ENCODE measurements at regions not wholly inside any gene's neighbourhood (a gene's known extent, or its start where the extent isn't known, plus 50 kb on each side); places are given as distances from the start of the nearest gene placed in this dataset.

DNA sequence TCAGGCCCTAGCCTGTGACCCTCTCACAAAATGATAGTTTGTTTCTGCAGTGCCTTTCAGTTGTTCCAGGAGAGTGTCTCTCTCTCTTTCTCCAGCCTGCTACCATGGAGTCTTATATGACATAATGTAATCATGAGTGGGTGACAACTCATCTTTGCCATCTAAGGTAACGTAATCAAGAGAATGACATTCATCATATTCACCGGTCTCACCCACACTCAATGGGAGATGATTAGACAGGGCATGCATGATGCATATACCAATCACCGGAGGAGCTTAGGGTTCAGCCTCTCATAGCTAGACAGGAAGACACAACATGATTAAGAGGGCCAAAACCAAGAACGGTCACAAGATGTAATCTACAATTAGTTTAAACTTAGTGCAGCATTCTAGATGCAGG lies 97.1 kb upstream of the FAM9B start:
- DNase-seq: no peak
- no peaks in the 10 kb centered on the region for H3K4me1 ChIP-seq
- no peak overlapping the region for H3K27ac ChIP-seq
- H3K27me3 ChIP-seq (replicated peaks in 1 of 7): no peaks in the 10 kb centered on the region
- H3K4me3 ChIP-seq: no peak overlapping the region
- intact Hi-C loops (cut with DNase I; ENCODE audit: low total_unique reads): no loop called here
- TF ChIP-seq, protein P1, sequence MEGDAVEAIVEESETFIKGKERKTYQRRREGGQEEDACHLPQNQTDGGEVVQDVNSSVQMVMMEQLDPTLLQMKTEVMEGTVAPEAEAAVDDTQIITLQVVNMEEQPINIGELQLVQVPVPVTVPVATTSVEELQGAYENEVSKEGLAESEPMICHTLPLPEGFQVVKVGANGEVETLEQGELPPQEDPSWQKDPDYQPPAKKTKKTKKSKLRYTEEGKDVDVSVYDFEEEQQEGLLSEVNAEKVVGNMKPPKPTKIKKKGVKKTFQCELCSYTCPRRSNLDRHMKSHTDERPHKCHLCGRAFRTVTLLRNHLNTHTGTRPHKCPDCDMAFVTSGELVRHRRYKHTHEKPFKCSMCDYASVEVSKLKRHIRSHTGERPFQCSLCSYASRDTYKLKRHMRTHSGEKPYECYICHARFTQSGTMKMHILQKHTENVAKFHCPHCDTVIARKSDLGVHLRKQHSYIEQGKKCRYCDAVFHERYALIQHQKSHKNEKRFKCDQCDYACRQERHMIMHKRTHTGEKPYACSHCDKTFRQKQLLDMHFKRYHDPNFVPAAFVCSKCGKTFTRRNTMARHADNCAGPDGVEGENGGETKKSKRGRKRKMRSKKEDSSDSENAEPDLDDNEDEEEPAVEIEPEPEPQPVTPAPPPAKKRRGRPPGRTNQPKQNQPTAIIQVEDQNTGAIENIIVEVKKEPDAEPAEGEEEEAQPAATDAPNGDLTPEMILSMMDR (IDR thresholded peaks at IDR 0.05 in 8 of 11, conservative IDR thresholded peaks at IDR 0.05 in 3 of 11): no peak
- TF ChIP-seq POLR2AphosphoS5 (IDR thresholded peaks at IDR 0.05) (no peak), POLR2A (IDR thresholded peaks at IDR 0.05) (no peak)
- H3K36me3 ChIP-seq: no peaks in the 10 kb centered on the region
- H3K9me3 ChIP-seq: peaks cover 0 to 4% (median 0%) of the 10 kb centered on the region in 8 donors
- 85 to 95% (median 91%) methylated on average over 4 of the region's 4 CpGs for WGBS, 5 donors

DNA sequence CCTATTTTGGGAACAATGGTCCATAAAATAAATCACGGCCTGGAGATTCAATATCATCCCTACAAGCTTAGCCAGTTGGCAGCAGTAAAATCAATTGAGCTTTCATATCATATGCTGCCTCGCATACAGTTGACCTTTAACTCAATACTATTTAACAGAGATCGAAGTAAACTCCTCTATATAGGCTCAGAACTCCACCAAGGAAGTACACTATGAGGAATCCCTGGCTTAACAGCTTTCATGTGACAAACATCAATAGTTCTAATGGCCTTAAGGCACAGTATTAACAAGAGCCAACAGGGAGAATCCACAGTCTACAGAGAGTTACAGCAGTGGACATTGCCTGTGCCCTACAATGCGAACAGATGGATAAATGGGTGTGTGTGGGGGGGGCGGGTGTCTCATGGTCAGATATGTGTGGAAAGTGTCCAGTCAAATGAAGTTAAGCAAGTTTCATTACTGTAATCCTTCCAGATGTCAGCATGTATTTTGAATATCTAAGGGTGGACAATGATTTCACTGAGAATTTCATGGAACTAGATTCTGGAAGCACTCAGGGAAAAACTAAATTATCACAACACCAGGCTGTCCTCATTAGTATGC lies 98.2 kb upstream of the FAM9B start:
- no peak overlapping the region for H3K27ac ChIP-seq
- DNase-seq: no peak
- H3K4me3 ChIP-seq: no peak overlapping the region
- TF ChIP-seq POLR2AphosphoS5 (IDR thresholded peaks at IDR 0.05) (no peak), POLR2A (IDR thresholded peaks at IDR 0.05) (no peak)
- TF ChIP-seq, protein P1 (IDR thresholded peaks at IDR 0.05 in 8 of 11, conservative IDR thresholded peaks at IDR 0.05 in 3 of 11): no peak
- H3K9me3 ChIP-seq: peaks cover 0 to 4% (median 0%) of the 10 kb centered on the region in 8 donors
- 64 to 87% (median 80%) methylated on average over 5 of the region's 5 CpGs for WGBS, 5 donors
- no peaks in the 10 kb centered on the region for H3K27me3 ChIP-seq (replicated peaks in 1 of 7)
- no peaks in the 10 kb centered on the region for H3K36me3 ChIP-seq
- no peaks in the 10 kb centered on the region for H3K4me1 ChIP-seq
- intact Hi-C loops (cut with DNase I; ENCODE audit: low total_unique reads): no loop called here

DNA sequence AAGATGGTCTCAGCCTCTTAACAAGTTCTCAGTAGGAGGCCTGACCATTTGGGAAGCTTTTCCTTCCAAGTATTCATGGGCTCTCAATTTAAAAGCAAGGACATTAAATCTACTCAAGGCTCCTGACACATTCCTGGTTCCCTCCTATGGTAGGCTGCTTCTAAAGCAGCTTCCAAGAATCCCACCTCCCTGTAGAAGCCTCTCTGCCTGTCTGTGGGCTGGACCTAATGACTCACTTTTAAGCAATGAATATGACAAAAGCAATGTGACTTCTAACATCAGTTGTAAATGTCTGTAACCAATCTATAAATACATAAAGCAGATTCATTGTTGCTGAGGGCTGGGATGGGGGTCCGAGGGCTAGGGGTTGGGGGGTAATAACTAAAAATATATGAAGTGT lies 99.5 kb upstream of the FAM9B start:
- no peak for DNase-seq
- no peak overlapping the region for H3K4me3 ChIP-seq
- TF ChIP-seq POLR2A (IDR thresholded peaks at IDR 0.05): no peak
- H3K4me1 ChIP-seq: no peaks in the 10 kb centered on the region
- peaks cover 0 to 4% (median 0%) of the 10 kb centered on the region in 8 donors for H3K9me3 ChIP-seq
- H3K27ac ChIP-seq: no peak overlapping the region
- intact Hi-C loops (cut with DNase I; ENCODE audit: low total_unique reads): no loop called here
- no peaks in the 10 kb centered on the region for H3K36me3 ChIP-seq
- WGBS, 5 donors: 56 to 83% (median 75%) methylated on average over 1 of the region's 1 CpG
- no peaks in the 10 kb centered on the region for H3K27me3 ChIP-seq (replicated peaks in 1 of 7)

DNA sequence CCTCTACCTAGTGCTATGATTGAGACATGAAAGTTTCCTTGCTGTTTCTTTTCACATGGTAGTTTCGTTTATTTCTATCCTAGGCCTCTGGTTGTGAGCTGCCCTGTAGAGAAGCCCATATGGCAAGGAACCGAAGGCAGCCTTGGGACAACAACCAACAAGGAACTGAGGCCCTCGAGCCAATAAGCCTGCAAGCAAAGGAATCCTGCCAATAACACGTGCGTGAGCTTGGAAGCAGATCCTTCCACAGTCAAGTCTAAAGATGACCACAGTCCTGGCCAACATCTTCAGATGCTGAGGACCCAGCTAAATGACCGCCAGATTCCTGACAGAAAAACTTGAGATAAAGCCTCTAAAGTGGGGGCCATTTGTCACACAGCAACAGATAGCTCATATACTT lies 100.4 kb upstream of the FAM9B start:
- Histone ChIP-seq H3K4me1 (no peaks in the 10 kb centered on the region), H3K27me3 (replicated peaks in 1 of 7) (no peaks in the 10 kb centered on the region), H3K36me3 (no peaks in the 10 kb centered on the region), H3K4me3 (no peak overlapping the region), H3K27ac (no peak overlapping the region), H3K9me3 (peaks cover 0 to 4% (median 0%) of the 10 kb centered on the region in 8 donors)
- WGBS, 5 donors: 74 to 100% (median 89%) methylated on average over 5 to 6 of the region's 6 CpGs
- no peak for DNase-seq
- intact Hi-C loops (cut with DNase I; ENCODE audit: low total_unique reads): no loop called here
- no peak for TF ChIP-seq POLR2A (IDR thresholded peaks at IDR 0.05)
- TF ChIP-seq, protein P1 (IDR thresholded peaks at IDR 0.05 in 8 of 11, conservative IDR thresholded peaks at IDR 0.05 in 3 of 11): no peak
- TF ChIP-seq POLR2AphosphoS5 (IDR thresholded peaks at IDR 0.05): no peak
